Hematopoietic multipotent progenitor cell treated with erythropoietin and hydrocortisone succinate and interleukin-3 and kit ligand, for 6 days (in vitro differentiated cells): ENCODE measurements at regions not wholly inside any gene's neighbourhood (a gene's known extent, or its start where the extent isn't known, plus 50 kb on each side); places are given as distances from the start of the nearest gene placed in this dataset.

ENCODE experiments used
- DNase-seq: peaks from one replicate; pipeline ENCODE4 v3.0.0-alpha.2; 2015

GRCh38 chr18:27899893-27900292, 277.0 kb downstream of the CDH2 start:
- DNase-seq: no peak

- no peak for DNase-seq
Measured at GRCh38 chr18:27894746-27895145, 282.2 kb downstream of the CDH2 start.

GRCh38 chr18:27887711-27888495, 289.0 kb downstream of the CDH2 start:
- DNase-seq: no peak

- DNase-seq: no peak
Measured at GRCh38 chr18:27887287-27887686, 289.6 kb downstream of the CDH2 start.

- DNase-seq: no peak
Measured at GRCh38 chr18:27879540-27879939, 297.4 kb downstream of the CDH2 start.

GRCh38 chr18:27871726-27872125, 305.2 kb downstream of the CDH2 start:
- no peak for DNase-seq

- DNase-seq: no peak
Measured at GRCh38 chr18:27869735-27870134, 307.2 kb downstream of the CDH2 start.

GRCh38 chr18:27865431-27865830, 311.5 kb downstream of the CDH2 start:
- DNase-seq: no peak

GRCh38 chr18:27863780-27864430, 313.0 kb downstream of the CDH2 start:
- no peak for DNase-seq

- DNase-seq: no peak
Measured at GRCh38 chr18:27862041-27862682, 314.8 kb downstream of the CDH2 start.

GRCh38 chr18:27861539-27861938, 315.4 kb downstream of the CDH2 start:
- no peak for DNase-seq

GRCh38 chr18:27860701-27861107, 316.2 kb downstream of the CDH2 start:
- DNase-seq: no peak

GRCh38 chr18:27860011-27860410, 316.9 kb downstream of the CDH2 start:
- no peak for DNase-seq

- no peak for DNase-seq
Measured at GRCh38 chr18:27856820-27857219, 320.1 kb downstream of the CDH2 start.

GRCh38 chr18:27855486-27855885, 321.4 kb downstream of the CDH2 start:
- no peak for DNase-seq

- DNase-seq: no peak
Measured at GRCh38 chr18:27854631-27855030, 322.3 kb downstream of the CDH2 start.

GRCh38 chr18:27848336-27848735, 328.6 kb downstream of the CDH2 start:
- no peak for DNase-seq

GRCh38 chr18:27847412-27847811, 329.5 kb downstream of the CDH2 start:
- DNase-seq: no peak

GRCh38 chr18:27845897-27846296, 331.0 kb downstream of the CDH2 start:
- no peak for DNase-seq

GRCh38 chr18:27843783-27844777, 332.9 kb downstream of the CDH2 start:
- no peak for DNase-seq

GRCh38 chr18:27839141-27839540, 337.8 kb downstream of the CDH2 start:
- no peak for DNase-seq

GRCh38 chr18:27838225-27838624, 338.7 kb downstream of the CDH2 start:
- no peak for DNase-seq

- DNase-seq: no peak
Measured at GRCh38 chr18:27826101-27826500, 350.8 kb downstream of the CDH2 start.
